ENCODE measurements at regions not wholly inside any gene's neighbourhood (a gene's known extent, or its start where the extent isn't known, plus 50 kb on each side); places are given as distances from the start of the nearest gene placed in this dataset.

- TF ChIP-seq, protein P1, sequence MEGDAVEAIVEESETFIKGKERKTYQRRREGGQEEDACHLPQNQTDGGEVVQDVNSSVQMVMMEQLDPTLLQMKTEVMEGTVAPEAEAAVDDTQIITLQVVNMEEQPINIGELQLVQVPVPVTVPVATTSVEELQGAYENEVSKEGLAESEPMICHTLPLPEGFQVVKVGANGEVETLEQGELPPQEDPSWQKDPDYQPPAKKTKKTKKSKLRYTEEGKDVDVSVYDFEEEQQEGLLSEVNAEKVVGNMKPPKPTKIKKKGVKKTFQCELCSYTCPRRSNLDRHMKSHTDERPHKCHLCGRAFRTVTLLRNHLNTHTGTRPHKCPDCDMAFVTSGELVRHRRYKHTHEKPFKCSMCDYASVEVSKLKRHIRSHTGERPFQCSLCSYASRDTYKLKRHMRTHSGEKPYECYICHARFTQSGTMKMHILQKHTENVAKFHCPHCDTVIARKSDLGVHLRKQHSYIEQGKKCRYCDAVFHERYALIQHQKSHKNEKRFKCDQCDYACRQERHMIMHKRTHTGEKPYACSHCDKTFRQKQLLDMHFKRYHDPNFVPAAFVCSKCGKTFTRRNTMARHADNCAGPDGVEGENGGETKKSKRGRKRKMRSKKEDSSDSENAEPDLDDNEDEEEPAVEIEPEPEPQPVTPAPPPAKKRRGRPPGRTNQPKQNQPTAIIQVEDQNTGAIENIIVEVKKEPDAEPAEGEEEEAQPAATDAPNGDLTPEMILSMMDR (IDR thresholded peaks at IDR 0.05): no peak
- no peak for TF ChIP-seq RAD21 (conservative IDR thresholded peaks at IDR 0.05 in 1 of 2, IDR thresholded peaks at IDR 0.05 in 1 of 2)
- TF ChIP-seq PHF8 (IDR thresholded peaks at IDR 0.05; ENCODE audit: borderline replicate concordance, low read depth): no peak
- no peak for TF ChIP-seq POLR2AphosphoS2 (conservative IDR thresholded peaks at IDR 0.05; ENCODE audit: low read length)
- no peak for TF ChIP-seq CEBPB (IDR thresholded peaks at IDR 0.05)
- TF ChIP-seq NR3C1 (IDR thresholded peaks at IDR 0.05): no peak
- no peak for TF ChIP-seq MYC (IDR thresholded peaks at IDR 0.05; ENCODE audit: borderline replicate concordance, low read length)
- no peak for TF ChIP-seq REST (IDR thresholded peaks at IDR 0.05)
These were observed 344.1 kb downstream of the PHF14 start for GRCh38 chr7:11317766-11318165.

All from A549 (cell line).